Ascending aorta (tissue), 2 donors: ENCODE measurements at regions not wholly inside any gene's neighbourhood (a gene's known extent, or its start where the extent isn't known, plus 50 kb on each side); places are given as distances from the start of the nearest gene placed in this dataset.

Experiments
- DNase-seq, 2 donors: peaks; one replicate each; pipeline ENCODE4 v3.0.0-alpha.2; 2019; ENCODE audit warnings: low spot score in 2 of 2
- H3K27ac ChIP-seq, 2 donors: fragments of 200-600 bp; sonication (generic); one replicate each; pipeline ENCODE4 v1.5.1; 2016 to 2017; ENCODE audit warnings: mild to moderate bottlenecking in 1 of 2
- H3K27me3 ChIP-seq: fragments of 200-600 bp; sonication (generic); one replicate; pipeline ENCODE4 v1.5.1; 2017
- H3K36me3 ChIP-seq, 2 donors: fragments of 200-600 bp; sonication (generic); one replicate each; pipeline ENCODE4 v1.5.1; 2016
- H3K4me1 ChIP-seq, 2 donors: fragments of 200-600 bp; sonication (generic); one replicate each; pipeline ENCODE4 v1.5.1; 2016 to 2017; ENCODE audit warnings: mild to moderate bottlenecking in 1 of 2
- H3K4me3 ChIP-seq, 2 donors: fragments of 200-600 bp; sonication (generic); one replicate each; pipeline ENCODE4 v1.5.1; 2016 to 2017; ENCODE audit warnings: mild to moderate bottlenecking in 1 of 2
- H3K9me3 ChIP-seq, 2 donors: fragments of 200-600 bp; sonication (generic); one replicate each; pipeline ENCODE4 v1.5.1; 2016
- CTCF ChIP-seq, 3 experiments: fragments of 200-600 bp in 2 of 3; fragments of 450-650 bp in 1 of 3; sonication (generic) in 2 of 3; IDR thresholded peaks; one replicate each; pipeline ENCODE4 v1.5.1; 2016 to 2019; ENCODE audit warnings: antibody characterized with exemption in 3 of 3, mild to moderate bottlenecking in 1 of 3, moderate library complexity in 1 of 3
- intact Hi-C: fragments of 100-400 bp; cut with DNase I; formaldehyde crosslinking; loops from one replicate; pipeline ENCODE4 v1.15.1; 2023

- Histone ChIP-seq H3K36me3 (no peaks in the 10 kb centered on the region), H3K4me1 (peaks cover 0 to 5% of the 10 kb centered on the region in 2 donors), H3K27ac (peak overlapping the region; percentile 86 to 89), H3K9me3 (no peaks in the 10 kb centered on the region), H3K4me3 (peak overlapping the region in 1 of 2 donors; percentile 31), H3K27me3 (no peaks in the 10 kb centered on the region)
- no peak for TF ChIP-seq CTCF (IDR thresholded peaks at IDR 0.05)
- intact Hi-C loops: loop anchor here (2.0 kb wide), 1 partner anchor 23 kb away; no protein-coding TSS in a partner anchor
- DNase-seq: peak in 1 of 2 donors; percentile 71
Measured at GRCh38 chr2:101534149-101534611, 59.3 kb upstream of the RFX8 start.

- no peaks in the 10 kb centered on the region for H3K36me3 ChIP-seq
- intact Hi-C loops: loop anchor here (2.0 kb wide), 1 partner anchor 23 kb away; no protein-coding TSS in a partner anchor
- H3K4me3 ChIP-seq: peak overlapping the region in 1 of 2 donors; percentile 31
- TF ChIP-seq CTCF (IDR thresholded peaks at IDR 0.05): no peak
- peak overlapping the region; percentile 86 to 89 for H3K27ac ChIP-seq
- DNase-seq: no peak
- H3K4me1 ChIP-seq: peaks cover 0 to 5% of the 10 kb centered on the region in 2 donors
- H3K9me3 ChIP-seq: no peaks in the 10 kb centered on the region
- H3K27me3 ChIP-seq: no peaks in the 10 kb centered on the region
Measured at GRCh38 chr2:101533561-101534148, 58.7 kb upstream of the RFX8 start.

- no peak for DNase-seq
- intact Hi-C loops: no loop called here
- Histone ChIP-seq H3K4me3 (no peak overlapping the region), H3K27ac (no peak overlapping the region), H3K36me3 (no peaks in the 10 kb centered on the region), H3K27me3 (no peaks in the 10 kb centered on the region), H3K9me3 (no peaks in the 10 kb centered on the region), H3K4me1 (no peaks in the 10 kb centered on the region)
- TF ChIP-seq CTCF (IDR thresholded peaks at IDR 0.05): no peak
Measured at GRCh38 chr2:101528501-101528900, 53.6 kb upstream of the RFX8 start.

GRCh38 chr2:101524806-101525430 lies 50.0 kb upstream of the RFX8 start:
- no peak for TF ChIP-seq CTCF (IDR thresholded peaks at IDR 0.05)
- DNase-seq: no peak
- no peak overlapping the region for H3K4me3 ChIP-seq
- H3K27ac ChIP-seq: no peak overlapping the region
- intact Hi-C loops: no loop called here
- no peaks in the 10 kb centered on the region for H3K36me3 ChIP-seq
- no peaks in the 10 kb centered on the region for H3K27me3 ChIP-seq
- H3K4me1 ChIP-seq: no peaks in the 10 kb centered on the region
- H3K9me3 ChIP-seq: no peaks in the 10 kb centered on the region
